IMR-90 (cell line): ENCODE measurements at regions not wholly inside any gene's neighbourhood (a gene's known extent, or its start where the extent isn't known, plus 50 kb on each side); places are given as distances from the start of the nearest gene placed in this dataset.

ENCODE experiments used
- CEBPB ChIP-seq: IDR thresholded peaks from 2 replicates; pipeline ENCODE4 v1.6.1; 2012; ENCODE audit warnings: low read depth, low read length, improper control_type of control experiment
- CHD1 ChIP-seq: IDR thresholded peaks from 2 replicates; pipeline ENCODE4 v1.6.1; 2012; ENCODE audit warnings: low read depth, low read length, improper control_type of control experiment
- CTCF ChIP-seq: conservative IDR thresholded peaks from 2 replicates; pipeline ENCODE4 v1.5.1; 2012; ENCODE audit warnings: mild to moderate bottlenecking, low read depth, low read length, improper control_type of control experiment
- FOS ChIP-seq: fragments of 150-350 bp; IDR thresholded peaks from 2 replicates; pipeline ENCODE4 v1.6.1; 2016; ENCODE audit warnings: low read depth, low read length
- MAZ ChIP-seq: IDR thresholded peaks from 2 replicates; pipeline ENCODE4 v1.6.1; 2012; ENCODE audit warnings: low read depth, mild to moderate bottlenecking, low read length, improper control_type of control experiment, moderate library complexity, borderline replicate concordance
- POLR2A ChIP-seq: IDR thresholded peaks from 2 replicates; pipeline ENCODE4 v1.6.1; 2012; ENCODE audit warnings: mild to moderate bottlenecking, low read depth, low read length
- RAD21 ChIP-seq: IDR thresholded peaks from 2 replicates; pipeline ENCODE4 v1.6.1; 2012; ENCODE audit warnings: low read length, improper control_type of control experiment
- USF2 ChIP-seq: fragments of 150-350 bp; IDR thresholded peaks from 2 replicates; pipeline ENCODE4 v1.6.1; 2017; ENCODE audit warnings: mild to moderate bottlenecking, antibody characterized with exemption, low read length, low read depth

GRCh38 chr12:28824193-28824846 is 324.8 kb upstream of the FAR2 start:
- TF ChIP-seq FOS (no peak), CTCF (no peak), POLR2A (no peak), RAD21 (no peak), CHD1 (no peak), USF2 (no peak), MAZ (no peak), CEBPB (no peak)
